H1 (cell line): ENCODE measurements at regions not wholly inside any gene's neighbourhood (a gene's known extent, or its start where the extent isn't known, plus 50 kb on each side); places are given as distances from the start of the nearest gene placed in this dataset.

ENCODE experiments used
- CTCF ChIA-PET: fragments of 300-600 bp; sonication (Branson Sonifier 250); formaldehyde crosslinking; loops from one replicate; lab custom pipeline; 2021; ENCODE audit not compliant: partially characterized antibody; lab: Charles Lee
- POLR2A ChIA-PET: fragments of 300-600 bp; sonication (Branson Sonifier 250); formaldehyde crosslinking; loops from one replicate; lab custom pipeline; 2021; ENCODE audit warnings: inconsistent platforms; ENCODE audit not compliant: partially characterized antibody; lab: Charles Lee
- DNase-seq, 2 experiments: peaks; one replicate each; pipeline versions ENCODE4 v3.0.0 to v3.0.0-alpha.2; 2010 to 2022; ENCODE audit warnings: low spot score in 2 of 2, low read depth in 1 of 2, mixed read lengths in 1 of 2
- FAIRE-seq: peaks from 2 replicates; lab custom pipeline; 2011; peaks lifted over from hg19 to GRCh38; lab: Jason Lieb, UNC
- H2AFZ ChIP-seq: 2 replicates; pipeline ENCODE4 v1.8.1; 2012; ENCODE audit warnings: low read length, inconsistent platforms
- H2AK5ac ChIP-seq: 2 replicates; pipeline ENCODE4 v1.6.1; 2013; ENCODE audit warnings: low read depth, low read length
- H2BK120ac ChIP-seq: replicated peaks from 2 replicates; pipeline ENCODE3; 2013; ENCODE audit warnings: low read depth, low read length, inconsistent platforms
- H2BK12ac ChIP-seq: 2 replicates; pipeline ENCODE4 v1.6.1; 2013; ENCODE audit warnings: low read depth, low read length
- H2BK15ac ChIP-seq: 2 replicates; pipeline ENCODE4 v1.6.1; 2013; ENCODE audit warnings: low read length
- H2BK20ac ChIP-seq: 2 replicates; pipeline ENCODE4 v1.6.1; 2013; ENCODE audit warnings: low read length
- H2BK5ac ChIP-seq: 2 replicates; pipeline ENCODE4 v1.6.1; 2013; ENCODE audit warnings: low read depth, low read length
- H3K14ac ChIP-seq: 2 replicates; pipeline ENCODE4 v1.6.1; 2013; ENCODE audit warnings: inconsistent platforms; ENCODE audit not compliant: insufficient read length
- H3K18ac ChIP-seq: 2 replicates; pipeline ENCODE4 v1.6.1; 2013; ENCODE audit warnings: low read length; ENCODE audit errors: extremely low read depth
- H3K23ac ChIP-seq: 2 replicates; pipeline ENCODE4 v1.6.1; 2013; ENCODE audit warnings: inconsistent platforms; ENCODE audit not compliant: insufficient read length
- H3K23me2 ChIP-seq: 2 replicates; pipeline ENCODE4 v1.6.1; 2013; ENCODE audit warnings: low read depth, low read length
- H3K27ac ChIP-seq: 2 replicates; pipeline ENCODE4 v1.6.1; 2011; ENCODE audit warnings: low read depth, low read length, inconsistent platforms
- H3K27me3 ChIP-seq, 4 experiments: replicated peaks in 1 of 4; 1 replicate in 1 of 4; 2 replicates in 3 of 4; pipeline versions ENCODE4 v1.6.1 to v1.8.1; 2011 to 2013; ENCODE audit warnings: low read length in 3 of 4, mild to moderate bottlenecking in 3 of 4, inconsistent platforms in 2 of 4, mixed read lengths in 2 of 4, moderate library complexity in 1 of 4; ENCODE audit not compliant: control insufficient read depth in 3 of 4, insufficient read depth in 3 of 4; ENCODE audit errors: extremely low read depth in 1 of 4
- H3K36me3 ChIP-seq, 4 experiments: 2 replicates each; pipeline versions ENCODE4 v1.6.1 to v1.8.1; 2011 to 2013; ENCODE audit warnings: mild to moderate bottlenecking in 4 of 4, low read length in 3 of 4, moderate library complexity in 2 of 4, control low read depth in 1 of 4, inconsistent platforms in 1 of 4; ENCODE audit not compliant: insufficient read depth in 4 of 4, control insufficient read depth in 2 of 4
- H3K4ac ChIP-seq: replicated peaks from 2 replicates; pipeline ENCODE3; 2013; ENCODE audit warnings: low read length, low read depth, mixed read lengths, inconsistent platforms; ENCODE audit not compliant: insufficient read length
- H3K4me1 ChIP-seq, 4 experiments: replicated peaks in 1 of 4; 1 replicate in 1 of 4; 2 replicates in 3 of 4; pipeline versions ENCODE4 v1.6.1 to v1.8.1; 2011 to 2013; ENCODE audit warnings: low read length in 3 of 4, inconsistent platforms in 2 of 4, mixed read lengths in 1 of 4; ENCODE audit not compliant: insufficient read depth in 4 of 4, control insufficient read depth in 3 of 4
- H3K4me2 ChIP-seq, 2 experiments: 2 replicates each; pipeline versions ENCODE4 v1.6.1 to v1.8.1; 2011 to 2013; ENCODE audit warnings: low read depth in 2 of 2, low read length in 2 of 2, control low read depth in 1 of 2, inconsistent platforms in 1 of 2, mild to moderate bottlenecking in 1 of 2; ENCODE audit not compliant: insufficient read depth in 1 of 2
- H3K4me3 ChIP-seq, 4 experiments: fragments of 200-600, 300-600 bp in 1 of 4; sonication (generic), shearing (Covaris generic), sonication (Bioruptor Twin) in 1 of 4; 2 replicates each; pipeline versions ENCODE4 v1.5.1 to v1.8.1; 2011 to 2016; ENCODE audit warnings: low read length in 4 of 4, low read depth in 3 of 4, control low read depth in 2 of 4, inconsistent platforms in 2 of 4, mild to moderate bottlenecking in 2 of 4, mixed read lengths in 1 of 4, moderate library complexity in 1 of 4; ENCODE audit not compliant: insufficient read depth in 2 of 4; ENCODE audit errors: extremely low read depth in 1 of 4
- H3K56ac ChIP-seq: replicated peaks from 2 replicates; pipeline ENCODE3; 2013; ENCODE audit warnings: low read depth, mild to moderate bottlenecking, mixed read lengths, low read length, inconsistent platforms; ENCODE audit not compliant: insufficient read length
- H3K79me1 ChIP-seq: 2 replicates; pipeline ENCODE4 v1.6.1; 2013; ENCODE audit warnings: low read depth, low read length, control low read depth
- H3K79me2 ChIP-seq, 2 experiments: 2 replicates each; pipeline versions ENCODE4 v1.6.1 to v1.8.1; 2012 to 2013; ENCODE audit warnings: low read length in 2 of 2, mild to moderate bottlenecking in 2 of 2, inconsistent platforms in 1 of 2; ENCODE audit not compliant: insufficient read depth in 2 of 2, control insufficient read depth in 1 of 2
- H3K9ac ChIP-seq, 4 experiments: replicated peaks in 1 of 4; 1 replicate in 1 of 4; 2 replicates in 3 of 4; pipeline versions ENCODE4 v1.6.1 to v1.8.1; 2011 to 2013; ENCODE audit warnings: low read depth in 3 of 4, low read length in 3 of 4, control low read depth in 2 of 4, mild to moderate bottlenecking in 2 of 4, moderate library complexity in 2 of 4, inconsistent platforms in 1 of 4; ENCODE audit errors: extremely low read depth in 1 of 4
- H3K9me3 ChIP-seq, 2 experiments: 2 replicates each; pipeline versions ENCODE4 v1.6.1 to v1.8.1; 2012 to 2013; ENCODE audit warnings: mild to moderate bottlenecking in 2 of 2, moderate library complexity in 2 of 2, control low read depth in 1 of 2, inconsistent platforms in 1 of 2, low read depth in 1 of 2, low read length in 1 of 2, mixed read lengths in 1 of 2; ENCODE audit not compliant: insufficient read depth in 2 of 2
- H4K20me1 ChIP-seq, 2 experiments: replicated peaks in 1 of 2; 2 replicates each; pipeline versions ENCODE3 to v1.8.1; 2011 to 2013; ENCODE audit warnings: inconsistent platforms in 2 of 2, low read length in 2 of 2, mild to moderate bottlenecking in 1 of 2; ENCODE audit not compliant: insufficient read depth in 2 of 2, control insufficient read depth in 1 of 2
- H4K5ac ChIP-seq: 2 replicates; pipeline ENCODE4 v1.6.1; 2013; ENCODE audit warnings: low read length, low read depth, mixed read lengths, inconsistent platforms; ENCODE audit not compliant: insufficient read length
- H4K8ac ChIP-seq: 2 replicates; pipeline ENCODE4 v1.8.0; 2013; ENCODE audit warnings: mild to moderate bottlenecking, moderate library complexity, low read length, inconsistent platforms; ENCODE audit not compliant: insufficient read depth; ENCODE audit errors: extremely low read depth
- H4K91ac ChIP-seq: replicated peaks from 2 replicates; pipeline ENCODE3; 2013; ENCODE audit warnings: low read length, mixed read lengths, inconsistent platforms; ENCODE audit not compliant: insufficient read length
- BCL11A ChIP-seq, 2 experiments: IDR thresholded peaks; one replicate each; pipeline ENCODE4 v1.6.1; 2011; ENCODE audit warnings: low read depth in 2 of 2, low read length in 2 of 2, mild to moderate bottlenecking in 2 of 2
- KDM4A ChIP-seq: IDR thresholded peaks from one replicate; pipeline ENCODE4 v1.7.1; 2012; ENCODE audit warnings: low read depth, mild to moderate bottlenecking, moderate library complexity, low read length, inconsistent platforms; ENCODE audit not compliant: severe bottlenecking
- NANOG ChIP-seq: IDR thresholded peaks from 2 replicates; pipeline ENCODE4 v1.6.1; 2011; ENCODE audit warnings: low read length, low read depth, mild to moderate bottlenecking, inconsistent platforms; ENCODE audit not compliant: insufficient read depth, poor library complexity, severe bottlenecking
- RXRA ChIP-seq: IDR thresholded peaks from 2 replicates; pipeline ENCODE4 v1.6.1; 2011; ENCODE audit warnings: low read depth, mild to moderate bottlenecking, low read length, moderate library complexity; ENCODE audit not compliant: insufficient read depth
- SAP30 ChIP-seq: fragments of 300-600 bp; sonication (generic); IDR thresholded peaks from 2 replicates; pipeline ENCODE4 v1.7.1; 2012; ENCODE audit warnings: low read length, moderate library complexity, mild to moderate bottlenecking, inconsistent platforms; ENCODE audit not compliant: insufficient read depth, insufficient replicate concordance
- SUZ12 ChIP-seq: fragments of 200-600 bp; sonication (generic); IDR thresholded peaks from 2 replicates; pipeline ENCODE4 v1.6.1; 2012; ENCODE audit warnings: mild to moderate bottlenecking, inconsistent platforms, low read length, moderate library complexity, mixed read lengths
- TAF7 ChIP-seq: optimal IDR thresholded peaks from 2 replicates; pipeline ENCODE3; 2011; ENCODE audit warnings: low read depth, mild to moderate bottlenecking, inconsistent platforms, low read length, moderate library complexity, borderline replicate concordance
- TBP ChIP-seq: IDR thresholded peaks from 2 replicates; pipeline ENCODE4 v1.6.1; 2011; ENCODE audit warnings: low read depth, low read length, improper control_type of control experiment
- TCF12 ChIP-seq: IDR thresholded peaks from 2 replicates; pipeline ENCODE4 v1.6.1; 2011; ENCODE audit warnings: low read depth, mild to moderate bottlenecking, low read length
- TEAD4 ChIP-seq: IDR thresholded peaks from 2 replicates; pipeline ENCODE4 v1.6.1; 2012; ENCODE audit warnings: low read depth, low read length, inconsistent platforms, mixed read lengths
- ZNF274 ChIP-seq: IDR thresholded peaks from 2 replicates; pipeline ENCODE4 v1.7.0; 2012; ENCODE audit warnings: low read length, borderline replicate concordance; ENCODE audit errors: extremely low read depth
- WGBS, 2 experiments: shearing (Covaris generic) in 1 of 2; methylation state at CpG; one replicate each; pipeline versions ENCODE4 v1.1.6 to v1.1.7; 2013 to 2015; ENCODE audit warnings: low lambda C conversion rate in 2 of 2, mixed read lengths in 2 of 2, inconsistent platforms in 1 of 2, low coverage in 1 of 2, missing lambda C conversion rate in 1 of 2; ENCODE audit not compliant: insufficient replicate concordance in 2 of 2, insufficient coverage in 1 of 2, insufficient read length in 1 of 2; ENCODE audit errors: extremely low coverage in 1 of 2, missing lambda C conversion rate in 1 of 2; 5-methylcytosine and 5-hydroxymethylcytosine counted together
- TF ChIP-seq, protein P1 (sequence below): IDR thresholded peaks from 2 replicates; pipeline ENCODE4 v1.6.1; 2011; ENCODE audit warnings: low read length, improper control_type of control experiment

DNA sequence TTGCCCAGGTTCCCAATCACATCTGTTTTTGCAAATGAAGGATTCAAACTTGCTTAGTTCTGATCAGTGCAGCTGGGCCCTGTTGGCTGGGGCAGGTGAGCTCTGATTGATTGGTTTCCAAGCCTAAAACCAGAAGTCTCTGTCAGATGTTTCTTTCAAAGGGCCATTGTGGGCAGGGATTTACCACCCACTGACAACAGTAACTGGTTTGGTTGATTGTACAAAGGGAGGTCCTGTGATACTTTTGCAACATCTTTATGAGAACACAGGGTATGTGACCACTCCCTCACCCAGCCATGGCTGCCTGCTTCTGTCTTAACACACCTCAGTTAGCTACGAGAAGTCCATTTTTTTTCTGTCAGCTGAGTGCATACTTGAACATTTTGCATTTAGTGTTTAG lies 184.1 kb downstream of the FLRT2 start (continued):
- no peak for TF ChIP-seq TAF7
- TF ChIP-seq, all 59 proteins: peak for 0

- H3K4ac ChIP-seq = no peak overlapping the region
- no peak overlapping the region for H2AK5ac ChIP-seq
- no peak for FAIRE-seq
- H3K79me2 ChIP-seq = no peaks in the 10 kb centered on the region
- no peak overlapping the region for H3K27ac ChIP-seq
- no peak overlapping the region for H2BK20ac ChIP-seq
- WGBS, 2 experiments = 97% methylated on average over 2 of the region's 2 CpGs; no CpG with 5 or more reads in 1 of the 2 experiments
- H2BK5ac ChIP-seq = no peak overlapping the region
- H4K20me1 ChIP-seq = no peaks in the 10 kb centered on the region
- H3K9me3 ChIP-seq = no peaks in the 10 kb centered on the region
- no peak overlapping the region for H3K56ac ChIP-seq
- no peak overlapping the region for H2BK12ac ChIP-seq
- no peak overlapping the region for H3K23ac ChIP-seq
- H3K4me2 ChIP-seq = no peak overlapping the region
- H3K23me2 ChIP-seq = no peaks in the 10 kb centered on the region
- no peak overlapping the region for H3K14ac ChIP-seq
- no peak overlapping the region for H2BK120ac ChIP-seq
- no peak overlapping the region for H3K4me3 ChIP-seq
- H3K79me1 ChIP-seq = no peaks in the 10 kb centered on the region
- no peak overlapping the region for H4K5ac ChIP-seq
- H2BK15ac ChIP-seq = no peak overlapping the region
- no peak overlapping the region for H3K18ac ChIP-seq
- H2AFZ ChIP-seq = no peak overlapping the region
- POLR2A ChIA-PET = no interaction called here
- no peak overlapping the region for H4K8ac ChIP-seq
- no peak overlapping the region for H3K9ac ChIP-seq
- no peaks in the 10 kb centered on the region for H3K27me3 ChIP-seq
- DNase-seq = no peak
- H3K4me1 ChIP-seq = no peaks in the 10 kb centered on the region
- CTCF ChIA-PET = no interaction called here
- H4K91ac ChIP-seq = no peak overlapping the region
- H3K36me3 ChIP-seq = no peaks in the 10 kb centered on the region
- TF ChIP-seq ZNF274 = no peak
- no peak for TF ChIP-seq KDM4A
- TF ChIP-seq BCL11A (IDR thresholded peaks at IDR 0.05; ENCODE audit: low read depth in 2 of 2, low read length in 2 of 2) = no peak
- no peak for TF ChIP-seq TEAD4
- TF ChIP-seq TCF12 = no peak
- no peak for TF ChIP-seq SAP30
- TF ChIP-seq SUZ12 = no peak
- no peak for TF ChIP-seq TBP
- TF ChIP-seq NANOG = no peak
- TF ChIP-seq, protein P1, sequence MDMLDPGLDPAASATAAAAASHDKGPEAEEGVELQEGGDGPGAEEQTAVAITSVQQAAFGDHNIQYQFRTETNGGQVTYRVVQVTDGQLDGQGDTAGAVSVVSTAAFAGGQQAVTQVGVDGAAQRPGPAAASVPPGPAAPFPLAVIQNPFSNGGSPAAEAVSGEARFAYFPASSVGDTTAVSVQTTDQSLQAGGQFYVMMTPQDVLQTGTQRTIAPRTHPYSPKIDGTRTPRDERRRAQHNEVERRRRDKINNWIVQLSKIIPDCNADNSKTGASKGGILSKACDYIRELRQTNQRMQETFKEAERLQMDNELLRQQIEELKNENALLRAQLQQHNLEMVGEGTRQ = no peak
- TF ChIP-seq RXRA = no peak
Observed at GRCh38 chr14:85711620-85712019, 181.7 kb downstream of the FLRT2 start.
